ENCODE measurements at regions not wholly inside any gene's neighbourhood (a gene's known extent, or its start where the extent isn't known, plus 50 kb on each side); places are given as distances from the start of the nearest gene placed in this dataset.

DNA sequence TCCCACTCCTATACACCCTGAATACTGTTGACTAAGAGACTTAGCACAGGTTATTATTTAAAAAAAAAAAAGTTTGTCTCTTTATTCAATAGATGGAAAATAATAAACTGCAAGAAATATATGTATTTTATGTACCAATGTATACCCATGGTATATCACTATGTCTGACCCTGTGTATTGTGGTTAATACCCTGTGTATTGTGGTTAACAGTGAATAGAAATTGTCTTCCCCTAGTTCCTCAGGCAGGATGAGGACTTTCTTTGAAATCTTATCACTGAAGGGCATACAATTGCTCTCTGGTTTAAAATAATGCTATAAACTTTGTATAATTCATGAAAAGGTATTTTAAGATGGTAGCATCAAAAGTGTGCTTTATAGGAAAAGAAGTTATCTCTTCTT, 80.0 kb upstream of the TMEM106B start:
- intact Hi-C loops (cut with micrococcal nuclease): no loop called here
- DNase-seq (no peak), ATAC-seq (ENCODE audit: low read depth) (no peak)
- H3K4me1 Mint-ChIP-seq: no peaks in the 10 kb centered on the region
- CTCF ChIA-PET: no interaction called here
- H3K9me3 Mint-ChIP-seq: no peaks in the 10 kb centered on the region
- H3K27me3 Mint-ChIP-seq: peaks cover 3% of the 10 kb centered on the region
- no peak overlapping the region for H3K4me3 Mint-ChIP-seq
- no peak for TF ChIP-seq CTCF (IDR thresholded peaks at IDR 0.05)
- no peak overlapping the region for H3K27ac Mint-ChIP-seq
- POLR2A ChIA-PET: no interaction called here
- H3K36me3 Mint-ChIP-seq (ENCODE audit: low read depth): no peaks in the 10 kb centered on the region

- no peak overlapping the region for H3K4me3 Mint-ChIP-seq
- H3K4me1 Mint-ChIP-seq: no peaks in the 10 kb centered on the region
- peaks cover 5% of the 10 kb centered on the region for H3K27me3 Mint-ChIP-seq
- no peak for ATAC-seq (ENCODE audit: low read depth)
- no peak overlapping the region for H3K27ac Mint-ChIP-seq
- no peak for DNase-seq
- no peaks in the 10 kb centered on the region for H3K9me3 Mint-ChIP-seq
- ChIA-PET POLR2A (no interaction called here), CTCF (no interaction called here)
- intact Hi-C loops (cut with micrococcal nuclease): no loop called here
- no peaks in the 10 kb centered on the region for H3K36me3 Mint-ChIP-seq (ENCODE audit: low read depth)
- no peak for TF ChIP-seq CTCF (IDR thresholded peaks at IDR 0.05)
These were observed 77.2 kb upstream of the TMEM106B start for GRCh38 chr7:12133865-12134264.

- ChIA-PET CTCF (no interaction called here), POLR2A (no interaction called here)
- no peak for DNase-seq
- Mint-ChIP-seq H3K36me3 (ENCODE audit: low read depth) (no peaks in the 10 kb centered on the region), H3K4me3 (no peak overlapping the region), H3K9me3 (no peaks in the 10 kb centered on the region), H3K27ac (no peak overlapping the region), H3K4me1 (no peaks in the 10 kb centered on the region), H3K27me3 (peaks cover 5% of the 10 kb centered on the region)
- no peak for ATAC-seq (ENCODE audit: low read depth)
- TF ChIP-seq CTCF (IDR thresholded peaks at IDR 0.05): no peak
- intact Hi-C loops (cut with micrococcal nuclease): no loop called here
These were observed 74.6 kb upstream of the TMEM106B start for GRCh38 chr7:12136523-12136922.

DNA sequence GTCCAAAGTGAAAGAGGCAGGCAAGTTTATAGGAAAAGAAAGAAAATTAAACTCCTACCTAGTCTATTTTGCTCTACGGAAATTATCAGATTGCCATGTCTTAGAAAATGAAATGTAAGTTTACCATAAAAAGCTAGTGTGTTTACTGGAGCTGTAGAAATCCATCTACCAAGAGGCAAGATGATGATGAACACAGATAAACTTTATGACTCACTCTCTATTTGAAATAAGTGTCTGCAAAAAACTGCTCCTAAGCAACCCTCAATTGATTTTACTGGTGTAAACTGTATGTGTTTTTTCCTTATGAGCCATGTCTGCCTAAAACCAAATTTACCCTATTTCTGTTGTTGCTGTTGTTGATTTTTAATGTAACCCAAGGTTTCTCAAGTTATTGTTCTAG, 73.8 kb upstream of the TMEM106B start:
- no peak overlapping the region for H3K27ac Mint-ChIP-seq
- POLR2A ChIA-PET: no interaction called here
- H3K36me3 Mint-ChIP-seq (ENCODE audit: low read depth): no peaks in the 10 kb centered on the region

GRCh38 chr7:12138421-12138820, 72.7 kb upstream of the TMEM106B start:
- intact Hi-C loops (cut with micrococcal nuclease): no loop called here
- CTCF ChIA-PET: no interaction called here

More for the DNA sequence above, 73.8 kb upstream of the TMEM106B start:
- Mint-ChIP-seq H3K4me1 (no peaks in the 10 kb centered on the region), H3K27me3 (peaks cover 7% of the 10 kb centered on the region), H3K9me3 (no peaks in the 10 kb centered on the region), H3K4me3 (no peak overlapping the region)
- no peak for TF ChIP-seq CTCF (IDR thresholded peaks at IDR 0.05)
- ATAC-seq (ENCODE audit: low read depth) (no peak), DNase-seq (no peak)
- CTCF ChIA-PET: no interaction called here
- intact Hi-C loops (cut with micrococcal nuclease): no loop called here

More at GRCh38 chr7:12138421-12138820, 72.7 kb upstream of the TMEM106B start:
- no peak overlapping the region for H3K4me3 Mint-ChIP-seq
- DNase-seq (no peak), ATAC-seq (ENCODE audit: low read depth) (no peak)
- no peaks in the 10 kb centered on the region for H3K36me3 Mint-ChIP-seq (ENCODE audit: low read depth)
- no peaks in the 10 kb centered on the region for H3K4me1 Mint-ChIP-seq
- TF ChIP-seq CTCF (IDR thresholded peaks at IDR 0.05): no peak
- POLR2A ChIA-PET: no interaction called here
- no peaks in the 10 kb centered on the region for H3K9me3 Mint-ChIP-seq
- H3K27ac Mint-ChIP-seq: no peak overlapping the region
- peaks cover 7% of the 10 kb centered on the region for H3K27me3 Mint-ChIP-seq

Measured in activated B cell treated with CpG ODN at 0.5 μM for 24 hours (primary cell).